ENCODE measurements at regions not wholly inside any gene's neighbourhood (a gene's known extent, or its start where the extent isn't known, plus 50 kb on each side); places are given as distances from the start of the nearest gene placed in this dataset.

DNA sequence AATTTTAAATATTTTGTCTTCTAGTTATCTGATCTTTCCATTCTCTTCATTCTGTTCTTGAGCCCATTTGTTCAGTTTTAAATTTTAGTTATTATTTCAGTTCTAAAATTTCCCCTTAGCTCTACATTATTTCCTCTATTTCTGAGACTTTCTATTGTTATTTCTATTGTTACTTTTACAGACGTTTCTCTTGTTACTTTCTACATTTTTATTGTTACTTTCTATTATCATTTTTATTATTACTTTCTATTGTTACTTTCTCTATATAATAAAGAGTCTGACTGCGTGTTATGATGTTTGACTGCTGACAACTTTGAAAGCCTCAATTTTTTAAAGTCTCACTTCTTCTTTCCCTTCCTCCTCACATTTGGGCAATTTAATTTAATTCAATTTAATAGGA, 915.7 kb upstream of the PCDH20 start:
- TF ChIP-seq, protein P1, sequence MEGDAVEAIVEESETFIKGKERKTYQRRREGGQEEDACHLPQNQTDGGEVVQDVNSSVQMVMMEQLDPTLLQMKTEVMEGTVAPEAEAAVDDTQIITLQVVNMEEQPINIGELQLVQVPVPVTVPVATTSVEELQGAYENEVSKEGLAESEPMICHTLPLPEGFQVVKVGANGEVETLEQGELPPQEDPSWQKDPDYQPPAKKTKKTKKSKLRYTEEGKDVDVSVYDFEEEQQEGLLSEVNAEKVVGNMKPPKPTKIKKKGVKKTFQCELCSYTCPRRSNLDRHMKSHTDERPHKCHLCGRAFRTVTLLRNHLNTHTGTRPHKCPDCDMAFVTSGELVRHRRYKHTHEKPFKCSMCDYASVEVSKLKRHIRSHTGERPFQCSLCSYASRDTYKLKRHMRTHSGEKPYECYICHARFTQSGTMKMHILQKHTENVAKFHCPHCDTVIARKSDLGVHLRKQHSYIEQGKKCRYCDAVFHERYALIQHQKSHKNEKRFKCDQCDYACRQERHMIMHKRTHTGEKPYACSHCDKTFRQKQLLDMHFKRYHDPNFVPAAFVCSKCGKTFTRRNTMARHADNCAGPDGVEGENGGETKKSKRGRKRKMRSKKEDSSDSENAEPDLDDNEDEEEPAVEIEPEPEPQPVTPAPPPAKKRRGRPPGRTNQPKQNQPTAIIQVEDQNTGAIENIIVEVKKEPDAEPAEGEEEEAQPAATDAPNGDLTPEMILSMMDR (IDR thresholded peaks at IDR 0.05): no peak
- TF ChIP-seq POLR2A (IDR thresholded peaks at IDR 0.05): no peak
